Activated B cell treated with CpG ODN at 0.5 μM for 24 hours (primary cell): ENCODE measurements at regions not wholly inside any gene's neighbourhood (a gene's known extent, or its start where the extent isn't known, plus 50 kb on each side); places are given as distances from the start of the nearest gene placed in this dataset.

Source experiments
- ATAC-seq: fragments of 200-7000 bp; cut with Tn5 transposase; one replicate; pipeline ENCODE4 v1.10.0; 2021; ENCODE audit warnings: low read depth, mild to moderate bottlenecking, moderate library complexity
- CTCF ChIA-PET: fragments of 350-600 bp; sonication (Branson Sonifier 250); formaldehyde crosslinking; loops from one replicate; lab custom pipeline; 2021; ENCODE audit warnings: antibody characterized with exemption; lab: Charles Lee
- POLR2A ChIA-PET: fragments of 350-600 bp; sonication (Branson Sonifier 250); formaldehyde crosslinking; loops from one replicate; lab custom pipeline; 2021; ENCODE audit warnings: antibody characterized with exemption; lab: Charles Lee
- DNase-seq: peaks from one replicate; pipeline ENCODE4 v3.0.0; 2022
- H3K27ac Mint-ChIP-seq: one replicate; pipeline ENCODE4 v1.8.0; 2020; ENCODE audit warnings: mixed read lengths
- H3K27me3 Mint-ChIP-seq: one replicate; pipeline ENCODE4 v1.8.0; 2021; ENCODE audit warnings: mixed read lengths
- H3K36me3 Mint-ChIP-seq: one replicate; pipeline ENCODE4 v1.8.0; 2021; ENCODE audit warnings: low read depth, mixed read lengths
- H3K4me1 Mint-ChIP-seq: one replicate; pipeline ENCODE4 v1.8.0; 2021; ENCODE audit warnings: mixed read lengths
- H3K4me3 Mint-ChIP-seq: one replicate; pipeline ENCODE4 v1.8.0; 2020; ENCODE audit warnings: mild to moderate bottlenecking, mixed read lengths
- H3K9me3 Mint-ChIP-seq: one replicate; pipeline ENCODE4 v1.8.0; 2020; ENCODE audit warnings: mixed read lengths
- CTCF ChIP-seq: fragments of 200-600 bp; IDR thresholded peaks from one replicate; pipeline ENCODE4 v1.8.0; 2022; ENCODE audit warnings: antibody characterized with exemption, mild to moderate bottlenecking
- intact Hi-C: fragments of 100-400 bp; cut with micrococcal nuclease; formaldehyde crosslinking; loops from one replicate; pipeline ENCODE4 v1.15.1; 2024

- no peak for DNase-seq
- CTCF ChIA-PET: no interaction called here
- Mint-ChIP-seq H3K27me3 (peaks cover 6% of the 10 kb centered on the region), H3K27ac (no peak overlapping the region), H3K9me3 (no peaks in the 10 kb centered on the region), H3K4me1 (no peaks in the 10 kb centered on the region), H3K36me3 (no peaks in the 10 kb centered on the region), H3K4me3 (no peak overlapping the region)
- no peak for TF ChIP-seq CTCF
- intact Hi-C loops: no loop called here
- no peak for ATAC-seq
- POLR2A ChIA-PET: no interaction called here
Measured at GRCh38 chr5:115028557-115028956, 141.2 kb downstream of the TRIM36 start.

GRCh38 chr5:115024922-115025321 lies 144.8 kb downstream of the TRIM36 start:
- CTCF ChIA-PET: no interaction called here
- POLR2A ChIA-PET: no interaction called here
- intact Hi-C loops: no loop called here
- TF ChIP-seq CTCF: no peak
- DNase-seq (no peak), ATAC-seq (no peak)
- Mint-ChIP-seq H3K27ac (no peak overlapping the region), H3K4me1 (no peaks in the 10 kb centered on the region), H3K27me3 (no peaks in the 10 kb centered on the region), H3K4me3 (no peak overlapping the region), H3K9me3 (no peaks in the 10 kb centered on the region), H3K36me3 (no peaks in the 10 kb centered on the region)

GRCh38 chr5:115022303-115022702 lies 147.4 kb downstream of the TRIM36 start:
- POLR2A ChIA-PET: no interaction called here
- no peak overlapping the region for H3K4me3 Mint-ChIP-seq
- no peak for DNase-seq
- no peaks in the 10 kb centered on the region for H3K4me1 Mint-ChIP-seq
- no peak for TF ChIP-seq CTCF
- no peaks in the 10 kb centered on the region for H3K9me3 Mint-ChIP-seq
- no peak overlapping the region for H3K27ac Mint-ChIP-seq
- CTCF ChIA-PET: no interaction called here
- intact Hi-C loops: no loop called here
- no peaks in the 10 kb centered on the region for H3K27me3 Mint-ChIP-seq
- no peaks in the 10 kb centered on the region for H3K36me3 Mint-ChIP-seq
- ATAC-seq: no peak

GRCh38 chr5:115016646-115017045 lies 153.1 kb downstream of the TRIM36 start:
- Mint-ChIP-seq H3K27ac (no peak overlapping the region), H3K4me1 (no peaks in the 10 kb centered on the region), H3K4me3 (no peak overlapping the region), H3K27me3 (peaks cover 1% of the 10 kb centered on the region), H3K9me3 (peaks cover 2% of the 10 kb centered on the region), H3K36me3 (no peaks in the 10 kb centered on the region)
- ChIA-PET CTCF (no interaction called here), POLR2A (no interaction called here)
- no peak for ATAC-seq
- no peak for TF ChIP-seq CTCF
- intact Hi-C loops: no loop called here
- DNase-seq: no peak

- Mint-ChIP-seq H3K4me1 (no peaks in the 10 kb centered on the region), H3K36me3 (no peaks in the 10 kb centered on the region), H3K27me3 (no peaks in the 10 kb centered on the region), H3K27ac (no peak overlapping the region), H3K9me3 (no peaks in the 10 kb centered on the region), H3K4me3 (no peak overlapping the region)
- POLR2A ChIA-PET: no interaction called here
- TF ChIP-seq CTCF: no peak
- CTCF ChIA-PET: no interaction called here
- DNase-seq: no peak
- intact Hi-C loops: no loop called here
- no peak for ATAC-seq
Measured at GRCh38 chr5:114999176-114999575, 170.5 kb downstream of the TRIM36 start.
